ENCODE measurements at regions not wholly inside any gene's neighbourhood (a gene's known extent, or its start where the extent isn't known, plus 50 kb on each side); places are given as distances from the start of the nearest gene placed in this dataset.

- Histone ChIP-seq H3K18ac (ENCODE audit: low read depth, low read length) (no peak overlapping the region), H3K14ac (replicated peaks; ENCODE audit: low read depth, low read length) (no peak overlapping the region), H2BK120ac (ENCODE audit: low read depth, low read length) (no peak overlapping the region), H4K91ac (ENCODE audit: insufficient read depth, low read depth, low read length) (no peak overlapping the region), H4K8ac (ENCODE audit: low read depth in 2 of 2, low read length in 2 of 2) (no peak overlapping the region), H2AK5ac (ENCODE audit: low read depth, low read length) (no peak overlapping the region), H3K9ac (ENCODE audit: low read depth, low read length) (no peak overlapping the region), H3K27ac (ENCODE audit: insufficient read depth, low read length) (no peak overlapping the region), H3K36me3 (ENCODE audit: control insufficient read depth, insufficient read depth, low read length) (no peaks in the 10 kb centered on the region), H3K9me1 (ENCODE audit: insufficient read depth, low read length) (no peaks in the 10 kb centered on the region), H4K5ac (ENCODE audit: low read depth, low read length) (no peak overlapping the region), H3K4me1 (ENCODE audit: control insufficient read depth, insufficient read depth, low read length) (no peaks in the 10 kb centered on the region), H3K27me3 (ENCODE audit: control insufficient read depth, insufficient read depth, low read length) (no peaks in the 10 kb centered on the region), H3K56ac (ENCODE audit: extremely low read depth, insufficient read depth, low read length) (no peak overlapping the region), H3K23ac (ENCODE audit: low read depth, low read length) (no peak overlapping the region), H2AFZ (replicated peaks; ENCODE audit: low read length, poor library complexity) (no peak overlapping the region), H3K4me3 (ENCODE audit: insufficient read depth, low read depth, low read length) (no peak overlapping the region), H2BK5ac (ENCODE audit: low read depth, low read length, poor library complexity, severe bottlenecking) (no peak overlapping the region), H2AK9ac (replicated peaks; ENCODE audit: low read depth, low read length, poor library complexity) (no peak overlapping the region), H3K79me1 (ENCODE audit: low read depth in 1 of 2, low read length in 2 of 2) (no peaks in the 10 kb centered on the region), H2BK20ac (ENCODE audit: low read depth, low read length) (no peak overlapping the region), H3K4me2 (ENCODE audit: low read depth, low read length) (no peak overlapping the region), H3K4ac (ENCODE audit: low read depth, low read length) (no peak overlapping the region), H3K9me3 (ENCODE audit: control insufficient read depth, insufficient read depth, low read length) (peaks cover 2% of the 10 kb centered on the region; the same call in 1 of the 2 replicates), H4K20me1 (ENCODE audit: insufficient read depth, low read length) (no peaks in the 10 kb centered on the region), H2BK15ac (ENCODE audit: low read depth, low read length) (no peak overlapping the region)
- ChIA-PET POLR2A (ENCODE audit: unreplicated experiment) (no interaction called here), CTCF (no interaction called here)
- no peak for ATAC-seq (ENCODE audit: low read depth)
- dilution Hi-C loops (cut with HindIII; ENCODE audit: low sequenced_read_pairs, unreplicated experiment) (no loop called here), intact Hi-C loops (cut with micrococcal nuclease) (no loop called here), in situ Hi-C loops (cut with MboI; ENCODE audit: low sequenced_read_pairs) (no loop called here)
- no CpG with 5 or more reads among the region's 4 CpGs for WGBS, 2 experiments (ENCODE audit: extremely low coverage in 2 of 2, insufficient read length in 1 of 2)
- TF ChIP-seq MXI1 (IDR thresholded peaks at IDR 0.05; ENCODE audit: borderline replicate concordance, low read depth, low read length): no peak
- no peak for TF ChIP-seq CHD1 (IDR thresholded peaks at IDR 0.05; ENCODE audit: low read depth, low read length)
- no peak for TF ChIP-seq FOS (IDR thresholded peaks at IDR 0.05; ENCODE audit: low read depth, low read length)
- no peak for TF ChIP-seq USF2 (IDR thresholded peaks at IDR 0.05; ENCODE audit: low read depth, low read length)
- TF ChIP-seq CTCF (conservative IDR thresholded peaks at IDR 0.05; ENCODE audit: low read depth, low read length): no peak
- no peak for TF ChIP-seq POLR2A (IDR thresholded peaks at IDR 0.05; ENCODE audit: low read depth, low read length)
- no peak for TF ChIP-seq CEBPB (IDR thresholded peaks at IDR 0.05; ENCODE audit: low read depth, low read length)
- TF ChIP-seq RAD21 (IDR thresholded peaks at IDR 0.05; ENCODE audit: low read length): no peak
- no peak for TF ChIP-seq NFE2L2 (IDR thresholded peaks at IDR 0.05; ENCODE audit: low read depth, low read length)
- no peak for TF ChIP-seq MAFK (IDR thresholded peaks at IDR 0.05; ENCODE audit: low read depth, low read length)
- TF ChIP-seq BHLHE40 (IDR thresholded peaks at IDR 0.05; ENCODE audit: low read depth, low read length): no peak
- TF ChIP-seq RFX5 (IDR thresholded peaks at IDR 0.05; ENCODE audit: low read depth, low read length): no peak
- no peak for TF ChIP-seq MAZ (IDR thresholded peaks at IDR 0.05; ENCODE audit: borderline replicate concordance, low read depth, low read length)
- TF ChIP-seq SMC3 (IDR thresholded peaks at IDR 0.05; ENCODE audit: low read depth, low read length): no peak
- TF ChIP-seq ELK1 (IDR thresholded peaks at IDR 0.05; ENCODE audit: borderline replicate concordance, low read depth, low read length): no peak
- no peak for TF ChIP-seq RCOR1 (IDR thresholded peaks at IDR 0.05; ENCODE audit: insufficient replicate concordance, low read length)
- BruUV-seq (replicated peaks): no TSS peak
- DNase-seq: no peak
Measured at GRCh38 chr15:87489902-87490665, 766.5 kb downstream of the NTRK3 start.
